CD4-positive, CD25-positive, alpha-beta regulatory T cell (primary cell): ENCODE measurements at regions not wholly inside any gene's neighbourhood (a gene's known extent, or its start where the extent isn't known, plus 50 kb on each side); places are given as distances from the start of the nearest gene placed in this dataset.
"Not testable (repeated sequence)": the region's sequence is repeated elsewhere in the genome, so short reads cannot be mapped to it uniquely, and the experiment has no call there.

Experiments used
- ATAC-seq, 2 donors: fragments of 150-1000 bp; cut with Tn5 transposase; one replicate each; pipeline ENCODE4 v1.10.0; 2021; ENCODE audit warnings: low read depth in 2 of 2, moderate number of reproducible peaks in 2 of 2, moderate library complexity in 1 of 2
- DNase-seq, 3 donors: peaks; one replicate each; pipeline versions ENCODE4 v3.0.0 to v3.0.0-alpha.2; 2012 to 2022; ENCODE audit warnings: mixed read lengths in 1 of 3
- H3K27ac ChIP-seq: one replicate; pipeline ENCODE4 v1.7.0; 2013; ENCODE audit warnings: mild to moderate bottlenecking, low read length; ENCODE audit not compliant: insufficient read depth, poor library complexity, severe bottlenecking
- H3K27me3 ChIP-seq: one replicate; pipeline ENCODE4 v1.7.0; 2013; ENCODE audit warnings: low read length; ENCODE audit not compliant: control insufficient read depth, insufficient read depth
- H3K36me3 ChIP-seq: one replicate; pipeline ENCODE4 v1.7.0; 2013; ENCODE audit warnings: mild to moderate bottlenecking, low read length, moderate library complexity; ENCODE audit not compliant: control insufficient read depth, insufficient read depth
- H3K4me1 ChIP-seq: 2 replicates; pipeline ENCODE4 v1.7.0; 2013; ENCODE audit warnings: mild to moderate bottlenecking, low read length; ENCODE audit not compliant: insufficient read depth, control insufficient read depth, poor library complexity, severe bottlenecking
- H3K4me3 ChIP-seq: one replicate; pipeline ENCODE4 v1.7.0; 2013; ENCODE audit warnings: low read depth, mild to moderate bottlenecking, low read length, moderate library complexity
- H3K9me3 ChIP-seq, 2 experiments: 1 replicate in 1 of 2; 2 replicates in 1 of 2; pipeline ENCODE4 v1.7.0; 2013; ENCODE audit warnings: low read length in 2 of 2, mild to moderate bottlenecking in 1 of 2, moderate library complexity in 1 of 2; ENCODE audit not compliant: control insufficient read depth in 2 of 2
- H3K27ac Mint-ChIP-seq, 3 donors: one replicate each; pipeline ENCODE4 v1.8.0; 2020 to 2022; ENCODE audit warnings: mild to moderate bottlenecking in 3 of 3, mixed read lengths in 3 of 3, moderate library complexity in 2 of 3
- H3K27me3 Mint-ChIP-seq: one replicate; pipeline ENCODE4 v1.8.0; 2022; ENCODE audit warnings: mild to moderate bottlenecking, mixed read lengths
- H3K36me3 Mint-ChIP-seq: one replicate; pipeline ENCODE4 v1.8.0; 2020; ENCODE audit warnings: mixed read lengths
- H3K4me1 Mint-ChIP-seq, 4 donors: one replicate each; pipeline ENCODE4 v1.8.0; 2020 to 2022; ENCODE audit warnings: mixed read lengths in 4 of 4, mild to moderate bottlenecking in 1 of 4
- H3K4me3 Mint-ChIP-seq, 4 donors: one replicate each; pipeline ENCODE4 v1.8.0; 2020 to 2022; ENCODE audit warnings: mild to moderate bottlenecking in 4 of 4, mixed read lengths in 4 of 4, moderate library complexity in 3 of 4
- H3K9me3 Mint-ChIP-seq, 7 donors: one replicate each; pipeline ENCODE4 v1.8.0; 2020 to 2022; ENCODE audit warnings: mixed read lengths in 7 of 7, mild to moderate bottlenecking in 3 of 7, moderate library complexity in 2 of 7

GRCh38 chrX:13955975-13956374 lies 73.7 kb downstream of the GEMIN8 start:
- no peak overlapping the region for H3K27ac ChIP-seq
- no peaks in the 10 kb centered on the region for H3K9me3 ChIP-seq
- H3K27me3 ChIP-seq: no peaks in the 10 kb centered on the region
- H3K4me3 ChIP-seq: no peak overlapping the region
- no peaks in the 10 kb centered on the region for H3K36me3 Mint-ChIP-seq
- no peak for ATAC-seq
- no peaks in the 10 kb centered on the region for H3K4me1 ChIP-seq
- peaks cover 0 to 2% (median 0%) of the 10 kb centered on the region in 7 donors for H3K9me3 Mint-ChIP-seq
- peaks cover 11% of the 10 kb centered on the region for H3K27me3 Mint-ChIP-seq
- no peak overlapping the region for H3K4me3 Mint-ChIP-seq
- no peak for DNase-seq
- peaks cover 0 to 3% (median under 1%) of the 10 kb centered on the region in 4 donors for H3K4me1 Mint-ChIP-seq
- H3K27ac Mint-ChIP-seq: no peak overlapping the region
- no peaks in the 10 kb centered on the region for H3K36me3 ChIP-seq

- ATAC-seq (no peak), DNase-seq (no peak)
- Histone ChIP-seq H3K36me3 (no peaks in the 10 kb centered on the region), H3K9me3 (no peaks in the 10 kb centered on the region), H3K27ac (no peak overlapping the region), H3K27me3 (no peaks in the 10 kb centered on the region), H3K4me1 (no peaks in the 10 kb centered on the region), H3K4me3 (no peak overlapping the region)
- Mint-ChIP-seq H3K36me3 (no peaks in the 10 kb centered on the region), H3K27ac (no peak overlapping the region), H3K4me3 (no peak overlapping the region), H3K4me1 (peaks cover 0 to 3% (median under 1%) of the 10 kb centered on the region in 4 donors), H3K27me3 (peaks cover 12% of the 10 kb centered on the region), H3K9me3 (peaks cover 0 to 2% (median 0%) of the 10 kb centered on the region in 7 donors)
Measured at GRCh38 chrX:13955095-13955647, 74.5 kb downstream of the GEMIN8 start.

DNA sequence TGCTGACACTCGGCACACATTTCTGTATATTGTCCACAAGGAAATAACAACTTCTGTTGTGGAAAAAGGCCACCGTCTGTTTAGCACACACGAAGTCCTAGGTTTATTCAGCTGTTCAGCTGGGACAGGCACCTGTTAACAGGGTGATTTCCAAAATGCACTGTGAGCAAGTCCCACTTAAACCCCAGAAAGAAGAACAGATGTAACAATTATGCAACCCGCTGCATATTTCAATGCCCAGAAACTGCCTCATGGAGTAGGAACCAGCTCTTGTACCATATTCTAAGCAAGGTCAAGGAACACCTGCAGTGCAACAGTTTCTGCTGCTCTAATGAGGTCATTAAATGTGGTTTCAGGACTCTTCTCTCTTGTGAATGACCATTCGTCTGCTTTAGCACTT lies 77.1 kb downstream of the GEMIN8 start:
- no peak for DNase-seq
- Histone ChIP-seq H3K4me1 (no peaks in the 10 kb centered on the region), H3K9me3 (no peaks in the 10 kb centered on the region), H3K36me3 (no peaks in the 10 kb centered on the region), H3K27me3 (no peaks in the 10 kb centered on the region), H3K27ac (no peak overlapping the region), H3K4me3 (no peak overlapping the region)
- H3K27me3 Mint-ChIP-seq: peaks cover 13% of the 10 kb centered on the region
- H3K4me3 Mint-ChIP-seq: no peak overlapping the region
- no peak for ATAC-seq
- H3K9me3 Mint-ChIP-seq: peaks cover 0 to 2% (median 0%) of the 10 kb centered on the region in 7 donors
- no peaks in the 10 kb centered on the region for H3K4me1 Mint-ChIP-seq
- no peaks in the 10 kb centered on the region for H3K36me3 Mint-ChIP-seq
- no peak overlapping the region for H3K27ac Mint-ChIP-seq

- H3K27me3 ChIP-seq, H3K4me3 ChIP-seq, H3K27me3 Mint-ChIP-seq, H3K27ac Mint-ChIP-seq, H3K36me3 ChIP-seq, H3K4me1 ChIP-seq, DNase-seq, H3K9me3 Mint-ChIP-seq, H3K4me1 Mint-ChIP-seq, H3K4me3 Mint-ChIP-seq, H3K9me3 ChIP-seq, H3K36me3 Mint-ChIP-seq, ATAC-seq, H3K27ac ChIP-seq: not testable (repeated sequence)
Measured at GRCh38 chrX:13946223-13946622, 83.5 kb downstream of the GEMIN8 start.

- not testable (repeated sequence) for H3K4me1 ChIP-seq, H3K4me3 ChIP-seq, H3K36me3 Mint-ChIP-seq, H3K4me1 Mint-ChIP-seq, DNase-seq, H3K9me3 Mint-ChIP-seq, H3K4me3 Mint-ChIP-seq, H3K27ac Mint-ChIP-seq, H3K27ac ChIP-seq, H3K27me3 Mint-ChIP-seq, H3K36me3 ChIP-seq, H3K9me3 ChIP-seq, H3K27me3 ChIP-seq, ATAC-seq
Measured at GRCh38 chrX:13945787-13946186, 83.9 kb downstream of the GEMIN8 start.

- peaks cover 14% of the 10 kb centered on the region for H3K27me3 ChIP-seq
- H3K27ac ChIP-seq: no peak overlapping the region
- peaks cover 0 to 5% (median 0%) of the 10 kb centered on the region in 7 donors for H3K9me3 Mint-ChIP-seq
- H3K9me3 ChIP-seq: no peaks in the 10 kb centered on the region
- no peaks in the 10 kb centered on the region for H3K36me3 Mint-ChIP-seq
- H3K27me3 Mint-ChIP-seq: peaks cover 15% of the 10 kb centered on the region
- H3K4me1 ChIP-seq: no peaks in the 10 kb centered on the region
- H3K36me3 ChIP-seq: no peaks in the 10 kb centered on the region
- ATAC-seq (no peak), DNase-seq (no peak)
- H3K4me3 ChIP-seq: no peak overlapping the region
- H3K27ac Mint-ChIP-seq: no peak overlapping the region
- H3K4me3 Mint-ChIP-seq: no peak overlapping the region
- H3K4me1 Mint-ChIP-seq: peaks cover 0 to 10% (median 0%) of the 10 kb centered on the region in 4 donors
Measured at GRCh38 chrX:13940671-13941070, 89.0 kb downstream of the GEMIN8 start.

GRCh38 chrX:13939741-13940597 lies 89.7 kb downstream of the GEMIN8 start:
- H3K4me3 ChIP-seq: no peak overlapping the region
- Mint-ChIP-seq H3K4me1 (peaks cover 0 to 10% (median 0%) of the 10 kb centered on the region in 4 donors), H3K9me3 (peaks cover 0 to 5% (median 0%) of the 10 kb centered on the region in 7 donors), H3K4me3 (no peak overlapping the region), H3K36me3 (no peaks in the 10 kb centered on the region), H3K27me3 (peaks cover 15% of the 10 kb centered on the region), H3K27ac (no peak overlapping the region)
- ATAC-seq (no peak), DNase-seq (no peak)
- peaks cover 14% of the 10 kb centered on the region for H3K27me3 ChIP-seq
- no peak overlapping the region for H3K27ac ChIP-seq
- no peaks in the 10 kb centered on the region for H3K9me3 ChIP-seq
- no peaks in the 10 kb centered on the region for H3K36me3 ChIP-seq
- no peaks in the 10 kb centered on the region for H3K4me1 ChIP-seq
